ENCODE measurements at regions not wholly inside any gene's neighbourhood (a gene's known extent, or its start where the extent isn't known, plus 50 kb on each side); places are given as distances from the start of the nearest gene placed in this dataset.

- Histone ChIP-seq H3K9me3 (ENCODE audit: control insufficient read depth in 2 of 2, low read length in 2 of 2) (no peaks in the 10 kb centered on the region), H3K4me1 (ENCODE audit: control insufficient read depth, insufficient read depth, low read length) (no peaks in the 10 kb centered on the region), H3K27ac (ENCODE audit: low read length) (no peak overlapping the region), H3K4me3 (ENCODE audit: low read length in 2 of 2) (no peak overlapping the region), H3K36me3 (ENCODE audit: control insufficient read depth in 2 of 2, insufficient read depth in 2 of 2, low read length in 2 of 2) (no peaks in the 10 kb centered on the region), H3K9ac (ENCODE audit: low read length in 2 of 2) (no peak overlapping the region), H3K27me3 (ENCODE audit: control insufficient read depth in 1 of 2, insufficient read depth in 2 of 2, low read length in 2 of 2) (no peaks in the 10 kb centered on the region)
Measured at GRCh38 chr7:136049818-136050461, 72.8 kb upstream of the MTPN start.

GRCh38 chr7:136049117-136049516 lies 72.0 kb upstream of the MTPN start:
- no peaks in the 10 kb centered on the region for H3K27me3 ChIP-seq (ENCODE audit: control insufficient read depth in 1 of 2, insufficient read depth in 2 of 2, low read length in 2 of 2)
- H3K36me3 ChIP-seq (ENCODE audit: control insufficient read depth in 2 of 2, insufficient read depth in 2 of 2, low read length in 2 of 2) = no peaks in the 10 kb centered on the region
- H3K4me3 ChIP-seq (ENCODE audit: low read length in 2 of 2) = no peak overlapping the region
- no peaks in the 10 kb centered on the region for H3K9me3 ChIP-seq (ENCODE audit: control insufficient read depth in 2 of 2, low read length in 2 of 2)
- no peak overlapping the region for H3K27ac ChIP-seq (ENCODE audit: low read length)
- H3K9ac ChIP-seq (ENCODE audit: low read length in 2 of 2) = no peak overlapping the region
- no peaks in the 10 kb centered on the region for H3K4me1 ChIP-seq (ENCODE audit: control insufficient read depth, insufficient read depth, low read length)

- Histone ChIP-seq H3K27me3 (ENCODE audit: control insufficient read depth in 1 of 2, insufficient read depth in 2 of 2, low read length in 2 of 2) (no peaks in the 10 kb centered on the region), H3K4me3 (ENCODE audit: low read length in 2 of 2) (no peak overlapping the region), H3K9ac (ENCODE audit: low read length in 2 of 2) (no peak overlapping the region), H3K9me3 (ENCODE audit: control insufficient read depth in 2 of 2, low read length in 2 of 2) (no peaks in the 10 kb centered on the region), H3K4me1 (ENCODE audit: control insufficient read depth, insufficient read depth, low read length) (no peaks in the 10 kb centered on the region), H3K27ac (ENCODE audit: low read length) (no peak overlapping the region), H3K36me3 (ENCODE audit: control insufficient read depth in 2 of 2, insufficient read depth in 2 of 2, low read length in 2 of 2) (no peaks in the 10 kb centered on the region)
Measured at GRCh38 chr7:136046548-136046947, 69.4 kb upstream of the MTPN start.

GRCh38 chr7:136045992-136046391 lies 68.8 kb upstream of the MTPN start:
- no peak overlapping the region for H3K4me3 ChIP-seq (ENCODE audit: low read length in 2 of 2)

GRCh38 chr7:136045181-136045580 lies 68.0 kb upstream of the MTPN start:
- H3K4me3 ChIP-seq (ENCODE audit: low read length in 2 of 2) = no peak overlapping the region
- H3K27me3 ChIP-seq (ENCODE audit: control insufficient read depth in 1 of 2, insufficient read depth in 2 of 2, low read length in 2 of 2) = no peaks in the 10 kb centered on the region
- no peak overlapping the region for H3K27ac ChIP-seq (ENCODE audit: low read length)
- H3K36me3 ChIP-seq (ENCODE audit: control insufficient read depth in 2 of 2, insufficient read depth in 2 of 2, low read length in 2 of 2) = no peaks in the 10 kb centered on the region
- no peaks in the 10 kb centered on the region for H3K9me3 ChIP-seq (ENCODE audit: control insufficient read depth in 2 of 2, low read length in 2 of 2)
- H3K9ac ChIP-seq (ENCODE audit: low read length in 2 of 2) = no peak overlapping the region
- H3K4me1 ChIP-seq (ENCODE audit: control insufficient read depth, insufficient read depth, low read length) = no peaks in the 10 kb centered on the region

More at GRCh38 chr7:136045992-136046391, 68.8 kb upstream of the MTPN start:
- H3K36me3 ChIP-seq (ENCODE audit: control insufficient read depth in 2 of 2, insufficient read depth in 2 of 2, low read length in 2 of 2) = no peaks in the 10 kb centered on the region
- H3K4me1 ChIP-seq (ENCODE audit: control insufficient read depth, insufficient read depth, low read length) = no peaks in the 10 kb centered on the region
- H3K27me3 ChIP-seq (ENCODE audit: control insufficient read depth in 1 of 2, insufficient read depth in 2 of 2, low read length in 2 of 2) = no peaks in the 10 kb centered on the region
- no peaks in the 10 kb centered on the region for H3K9me3 ChIP-seq (ENCODE audit: control insufficient read depth in 2 of 2, low read length in 2 of 2)
- H3K27ac ChIP-seq (ENCODE audit: low read length) = no peak overlapping the region
- H3K9ac ChIP-seq (ENCODE audit: low read length in 2 of 2) = no peak overlapping the region

GRCh38 chr7:136039577-136040345 lies 62.6 kb upstream of the MTPN start:
- no peak overlapping the region for H3K27ac ChIP-seq (ENCODE audit: low read length)
- H3K4me1 ChIP-seq (ENCODE audit: control insufficient read depth, insufficient read depth, low read length) = peaks cover 3% of the 10 kb centered on the region
- H3K4me3 ChIP-seq (ENCODE audit: low read length in 2 of 2) = no peak overlapping the region
- no peak overlapping the region for H3K9ac ChIP-seq (ENCODE audit: low read length in 2 of 2)
- no peaks in the 10 kb centered on the region for H3K27me3 ChIP-seq (ENCODE audit: control insufficient read depth in 1 of 2, insufficient read depth in 2 of 2, low read length in 2 of 2)
- H3K9me3 ChIP-seq (ENCODE audit: control insufficient read depth in 2 of 2, low read length in 2 of 2) = no peaks in the 10 kb centered on the region
- no peaks in the 10 kb centered on the region for H3K36me3 ChIP-seq (ENCODE audit: control insufficient read depth in 2 of 2, insufficient read depth in 2 of 2, low read length in 2 of 2)

GRCh38 chr7:136036336-136036735 lies 59.2 kb upstream of the MTPN start:
- H3K9ac ChIP-seq (ENCODE audit: low read length in 2 of 2) = peak overlapping the region in 1 of 2 donors; percentile 18
- H3K4me3 ChIP-seq (ENCODE audit: low read length in 2 of 2) = no peak overlapping the region
- no peak overlapping the region for H3K27ac ChIP-seq (ENCODE audit: low read length)
- H3K36me3 ChIP-seq (ENCODE audit: control insufficient read depth in 2 of 2, insufficient read depth in 2 of 2, low read length in 2 of 2) = no peaks in the 10 kb centered on the region
- H3K4me1 ChIP-seq (ENCODE audit: control insufficient read depth, insufficient read depth, low read length) = peaks cover 16% of the 10 kb centered on the region
- no peaks in the 10 kb centered on the region for H3K9me3 ChIP-seq (ENCODE audit: control insufficient read depth in 2 of 2, low read length in 2 of 2)
- H3K27me3 ChIP-seq (ENCODE audit: control insufficient read depth in 1 of 2, insufficient read depth in 2 of 2, low read length in 2 of 2) = no peaks in the 10 kb centered on the region

- Histone ChIP-seq H3K27ac (ENCODE audit: low read length) (peak overlapping the region; percentile 81), H3K4me3 (ENCODE audit: low read length in 2 of 2) (peak overlapping the region in 1 of 2 donors; percentile 53), H3K36me3 (ENCODE audit: control insufficient read depth in 2 of 2, insufficient read depth in 2 of 2, low read length in 2 of 2) (no peaks in the 10 kb centered on the region), H3K4me1 (ENCODE audit: control insufficient read depth, insufficient read depth, low read length) (peaks cover 16% of the 10 kb centered on the region), H3K9ac (ENCODE audit: low read length in 2 of 2) (peak overlapping the region; percentile 6 to 44), H3K27me3 (ENCODE audit: control insufficient read depth in 1 of 2, insufficient read depth in 2 of 2, low read length in 2 of 2) (no peaks in the 10 kb centered on the region), H3K9me3 (ENCODE audit: control insufficient read depth in 2 of 2, low read length in 2 of 2) (no peaks in the 10 kb centered on the region)
Measured at GRCh38 chr7:136034132-136034531, 57.0 kb upstream of the MTPN start.

- peak overlapping the region; percentile 6 to 44 for H3K9ac ChIP-seq (ENCODE audit: low read length in 2 of 2)
Measured at GRCh38 chr7:136033413-136034031, 56.4 kb upstream of the MTPN start.

GRCh38 chr7:136030867-136031318 lies 53.7 kb upstream of the MTPN start:
- Histone ChIP-seq H3K27ac (ENCODE audit: low read length) (no peak overlapping the region), H3K36me3 (ENCODE audit: control insufficient read depth in 2 of 2, insufficient read depth in 2 of 2, low read length in 2 of 2) (no peaks in the 10 kb centered on the region), H3K4me1 (ENCODE audit: control insufficient read depth, insufficient read depth, low read length) (peaks cover 12% of the 10 kb centered on the region)

More at GRCh38 chr7:136033413-136034031, 56.4 kb upstream of the MTPN start:
- peaks cover 16% of the 10 kb centered on the region for H3K4me1 ChIP-seq (ENCODE audit: control insufficient read depth, insufficient read depth, low read length)
- H3K4me3 ChIP-seq (ENCODE audit: low read length in 2 of 2) = peak overlapping the region; percentile 16 to 53
- H3K27me3 ChIP-seq (ENCODE audit: control insufficient read depth in 1 of 2, insufficient read depth in 2 of 2, low read length in 2 of 2) = no peaks in the 10 kb centered on the region
- H3K27ac ChIP-seq (ENCODE audit: low read length) = peak overlapping the region; percentile 81
- H3K36me3 ChIP-seq (ENCODE audit: control insufficient read depth in 2 of 2, insufficient read depth in 2 of 2, low read length in 2 of 2) = no peaks in the 10 kb centered on the region
- no peaks in the 10 kb centered on the region for H3K9me3 ChIP-seq (ENCODE audit: control insufficient read depth in 2 of 2, low read length in 2 of 2)

More at GRCh38 chr7:136030867-136031318, 53.7 kb upstream of the MTPN start:
- H3K4me3 ChIP-seq (ENCODE audit: low read length in 2 of 2) = no peak overlapping the region
- H3K9me3 ChIP-seq (ENCODE audit: control insufficient read depth in 2 of 2, low read length in 2 of 2) = no peaks in the 10 kb centered on the region
- H3K27me3 ChIP-seq (ENCODE audit: control insufficient read depth in 1 of 2, insufficient read depth in 2 of 2, low read length in 2 of 2) = no peaks in the 10 kb centered on the region
- no peak overlapping the region for H3K9ac ChIP-seq (ENCODE audit: low read length in 2 of 2)

Measured in stomach smooth muscle (tissue), 2 donors.